Esophagus squamous epithelium (tissue), 4 donors: ENCODE measurements at regions not wholly inside any gene's neighbourhood (a gene's known extent, or its start where the extent isn't known, plus 50 kb on each side); places are given as distances from the start of the nearest gene placed in this dataset.

Experiments
- POLR2A ChIP-seq, 4 donors: fragments of 450-650 bp; IDR thresholded peaks; one replicate each; pipeline ENCODE4 v1.6.1; 2017; ENCODE audit warnings: antibody characterized with exemption in 4 of 4, mild to moderate bottlenecking in 4 of 4, moderate library complexity in 3 of 4
- TF ChIP-seq, protein P1 (sequence below), 6 experiments: fragments of 450-650 bp in 4 of 6; fragments of 200-600 bp in 2 of 6; sonication (generic) in 2 of 6; IDR thresholded peaks; one replicate each; pipeline ENCODE4 v1.5.1; 2016 to 2019; ENCODE audit warnings: antibody characterized with exemption in 6 of 6, mild to moderate bottlenecking in 4 of 6, moderate library complexity in 4 of 6

DNA sequence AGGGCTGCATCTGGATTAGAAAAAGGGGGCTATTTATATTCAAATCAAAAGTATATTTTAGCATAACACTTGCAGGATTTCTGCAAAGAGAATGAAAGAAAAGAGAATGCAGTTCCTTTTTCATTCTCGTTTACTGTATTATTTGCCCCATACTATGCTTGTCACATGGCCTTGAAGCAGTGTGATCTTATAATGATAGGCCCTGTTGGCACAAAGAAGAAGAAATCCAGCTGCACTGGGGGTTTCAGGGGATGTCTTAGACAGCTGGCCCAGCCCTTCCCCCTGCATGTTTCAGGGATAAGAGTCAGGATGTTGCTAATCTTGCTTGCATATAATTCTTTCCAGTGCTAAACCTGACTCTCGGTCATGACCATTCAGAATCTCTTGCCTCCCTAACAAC is 369.5 kb downstream of the SEC16B start:
- TF ChIP-seq, protein P1, sequence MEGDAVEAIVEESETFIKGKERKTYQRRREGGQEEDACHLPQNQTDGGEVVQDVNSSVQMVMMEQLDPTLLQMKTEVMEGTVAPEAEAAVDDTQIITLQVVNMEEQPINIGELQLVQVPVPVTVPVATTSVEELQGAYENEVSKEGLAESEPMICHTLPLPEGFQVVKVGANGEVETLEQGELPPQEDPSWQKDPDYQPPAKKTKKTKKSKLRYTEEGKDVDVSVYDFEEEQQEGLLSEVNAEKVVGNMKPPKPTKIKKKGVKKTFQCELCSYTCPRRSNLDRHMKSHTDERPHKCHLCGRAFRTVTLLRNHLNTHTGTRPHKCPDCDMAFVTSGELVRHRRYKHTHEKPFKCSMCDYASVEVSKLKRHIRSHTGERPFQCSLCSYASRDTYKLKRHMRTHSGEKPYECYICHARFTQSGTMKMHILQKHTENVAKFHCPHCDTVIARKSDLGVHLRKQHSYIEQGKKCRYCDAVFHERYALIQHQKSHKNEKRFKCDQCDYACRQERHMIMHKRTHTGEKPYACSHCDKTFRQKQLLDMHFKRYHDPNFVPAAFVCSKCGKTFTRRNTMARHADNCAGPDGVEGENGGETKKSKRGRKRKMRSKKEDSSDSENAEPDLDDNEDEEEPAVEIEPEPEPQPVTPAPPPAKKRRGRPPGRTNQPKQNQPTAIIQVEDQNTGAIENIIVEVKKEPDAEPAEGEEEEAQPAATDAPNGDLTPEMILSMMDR (IDR thresholded peaks at IDR 0.05): no peak
- TF ChIP-seq POLR2A (IDR thresholded peaks at IDR 0.05): no peak
